ENCODE measurements at regions not wholly inside any gene's neighbourhood (a gene's known extent, or its start where the extent isn't known, plus 50 kb on each side); places are given as distances from the start of the nearest gene placed in this dataset.
A peak's percentile ranks its signal among the peaks of the same experiment; 100 is the strongest.

- Histone ChIP-seq H3K27ac (replicated peaks; ENCODE audit: low read length) (no peak overlapping the region), H3K4me1 (ENCODE audit: control insufficient read depth in 2 of 2, insufficient read depth in 1 of 2, low read depth in 1 of 2, low read length in 2 of 2) (peaks cover 0 to 5% of the 10 kb centered on the region in 2 donors), H3K4me3 (ENCODE audit: low read length in 2 of 2) (no peak overlapping the region), H4K8ac (ENCODE audit: low read depth, low read length) (no peak overlapping the region), H3K18ac (ENCODE audit: low read length) (no peak overlapping the region), H3K23ac (ENCODE audit: low read depth, low read length, poor library complexity) (no peak overlapping the region), H2BK15ac (ENCODE audit: low read length) (no peak overlapping the region), H3K27me3 (ENCODE audit: control insufficient read depth in 3 of 3, insufficient read depth in 3 of 3, low read depth in 1 of 3, low read length in 3 of 3) (peaks cover 0 to 3% (median 0%) of the 10 kb centered on the region in 3 experiments), H3K79me1 (ENCODE audit: low read depth, low read length) (no peaks in the 10 kb centered on the region), H3K9me3 (replicated peaks in 1 of 2; ENCODE audit: control insufficient read depth in 2 of 2, insufficient read depth in 1 of 2, low read depth in 1 of 2, low read length in 2 of 2) (no peaks in the 10 kb centered on the region), H3K14ac (ENCODE audit: low read length) (no peak overlapping the region), H2AK5ac (ENCODE audit: low read depth, low read length) (no peak overlapping the region), H2AFZ (ENCODE audit: low read length) (no peak overlapping the region), H2BK120ac (ENCODE audit: low read depth, low read length) (no peak overlapping the region), H3K36me3 (replicated peaks in 1 of 2; ENCODE audit: control insufficient read depth in 2 of 2, insufficient read depth in 2 of 2, low read length in 2 of 2) (no peaks in the 10 kb centered on the region), H4K91ac (ENCODE audit: low read depth, low read length, poor library complexity) (no peak overlapping the region), H2BK12ac (ENCODE audit: low read length) (no peak overlapping the region), H2BK5ac (ENCODE audit: low read length) (no peak overlapping the region), H3K9ac (ENCODE audit: low read depth, low read length, poor library complexity) (no peak overlapping the region), H3K4me2 (ENCODE audit: insufficient read depth, low read length, poor library complexity, severe bottlenecking) (no peak overlapping the region), H3K4ac (ENCODE audit: low read length) (no peak overlapping the region)
- no peak for DNase-seq (ENCODE audit: low spot score)
- no CpG with 5 or more reads among the region's 6 CpGs for WGBS, 2 donors (ENCODE audit: extremely low coverage in 2 of 2, insufficient read length in 2 of 2, insufficient replicate concordance in 1 of 2)
Measured at GRCh38 chr6:159601211-159601610, 91.8 kb downstream of the SOD2 start.

- Histone ChIP-seq H3K4me1 (ENCODE audit: control insufficient read depth in 2 of 2, insufficient read depth in 1 of 2, low read depth in 1 of 2, low read length in 2 of 2) (peaks cover 6 to 7% of the 10 kb centered on the region in 2 donors), H3K9ac (ENCODE audit: low read depth, low read length, poor library complexity) (no peak overlapping the region), H3K4me3 (ENCODE audit: low read length in 2 of 2) (no peak overlapping the region), H2AFZ (ENCODE audit: low read length) (peak overlapping the region; percentile 97), H4K91ac (ENCODE audit: low read depth, low read length, poor library complexity) (no peak overlapping the region), H3K23ac (ENCODE audit: low read depth, low read length, poor library complexity) (no peak overlapping the region), H3K27me3 (ENCODE audit: control insufficient read depth in 3 of 3, insufficient read depth in 3 of 3, low read depth in 1 of 3, low read length in 3 of 3) (peaks cover 0 to 3% (median 0%) of the 10 kb centered on the region in 3 experiments), H2BK5ac (ENCODE audit: low read length) (no peak overlapping the region), H3K14ac (ENCODE audit: low read length) (no peak overlapping the region), H2AK5ac (ENCODE audit: low read depth, low read length) (no peak overlapping the region), H3K36me3 (replicated peaks in 1 of 2; ENCODE audit: control insufficient read depth in 2 of 2, insufficient read depth in 2 of 2, low read length in 2 of 2) (no peaks in the 10 kb centered on the region), H4K8ac (ENCODE audit: low read depth, low read length) (no peak overlapping the region), H2BK120ac (ENCODE audit: low read depth, low read length) (no peak overlapping the region), H2BK12ac (ENCODE audit: low read length) (no peak overlapping the region), H3K18ac (ENCODE audit: low read length) (no peak overlapping the region), H3K79me1 (ENCODE audit: low read depth, low read length) (no peaks in the 10 kb centered on the region), H3K4ac (ENCODE audit: low read length) (no peak overlapping the region), H3K27ac (replicated peaks; ENCODE audit: low read length) (no peak overlapping the region), H2BK15ac (ENCODE audit: low read length) (no peak overlapping the region), H3K4me2 (ENCODE audit: insufficient read depth, low read length, poor library complexity, severe bottlenecking) (no peak overlapping the region), H3K9me3 (replicated peaks in 1 of 2; ENCODE audit: control insufficient read depth in 2 of 2, insufficient read depth in 1 of 2, low read depth in 1 of 2, low read length in 2 of 2) (no peaks in the 10 kb centered on the region)
- no peak for DNase-seq (ENCODE audit: low spot score)
- WGBS, 2 donors (ENCODE audit: extremely low coverage in 2 of 2, insufficient read length in 2 of 2, insufficient replicate concordance in 1 of 2), result no CpG with 5 or more reads among the region's 3 CpGs
Measured at GRCh38 chr6:159595173-159595572, 97.9 kb downstream of the SOD2 start.

- WGBS, 2 donors (ENCODE audit: extremely low coverage in 2 of 2, insufficient read length in 2 of 2, insufficient replicate concordance in 1 of 2), result no CpG with 5 or more reads among the region's 1 CpG
- H4K91ac ChIP-seq (ENCODE audit: low read depth, low read length, poor library complexity), result no peak overlapping the region
- H2BK12ac ChIP-seq (ENCODE audit: low read length), result no peak overlapping the region
- no peak overlapping the region for H3K4ac ChIP-seq (ENCODE audit: low read length)
- H3K14ac ChIP-seq (ENCODE audit: low read length), result no peak overlapping the region
- no peak for DNase-seq (ENCODE audit: low spot score)
- H3K27me3 ChIP-seq (ENCODE audit: control insufficient read depth in 3 of 3, insufficient read depth in 3 of 3, low read depth in 1 of 3, low read length in 3 of 3), result peaks cover 0 to 3% (median 0%) of the 10 kb centered on the region in 3 experiments
- no peak overlapping the region for H2BK15ac ChIP-seq (ENCODE audit: low read length)
- H3K27ac ChIP-seq (replicated peaks; ENCODE audit: low read length), result no peak overlapping the region
- peaks cover 6 to 7% of the 10 kb centered on the region in 2 donors for H3K4me1 ChIP-seq (ENCODE audit: control insufficient read depth in 2 of 2, insufficient read depth in 1 of 2, low read depth in 1 of 2, low read length in 2 of 2)
- no peak overlapping the region for H3K23ac ChIP-seq (ENCODE audit: low read depth, low read length, poor library complexity)
- H3K4me2 ChIP-seq (ENCODE audit: insufficient read depth, low read length, poor library complexity, severe bottlenecking), result no peak overlapping the region
- peak overlapping the region; percentile 97 for H2AFZ ChIP-seq (ENCODE audit: low read length)
- H3K9me3 ChIP-seq (replicated peaks in 1 of 2; ENCODE audit: control insufficient read depth in 2 of 2, insufficient read depth in 1 of 2, low read depth in 1 of 2, low read length in 2 of 2), result no peaks in the 10 kb centered on the region
- H2BK120ac ChIP-seq (ENCODE audit: low read depth, low read length), result no peak overlapping the region
- H3K36me3 ChIP-seq (replicated peaks in 1 of 2; ENCODE audit: control insufficient read depth in 2 of 2, insufficient read depth in 2 of 2, low read length in 2 of 2), result no peaks in the 10 kb centered on the region
- no peaks in the 10 kb centered on the region for H3K79me1 ChIP-seq (ENCODE audit: low read depth, low read length)
- H2AK5ac ChIP-seq (ENCODE audit: low read depth, low read length), result peak overlapping the region; percentile 35
- peak overlapping the region; percentile 33 for H3K18ac ChIP-seq (ENCODE audit: low read length)
- H3K9ac ChIP-seq (ENCODE audit: low read depth, low read length, poor library complexity), result no peak overlapping the region
- H3K4me3 ChIP-seq (ENCODE audit: low read length in 2 of 2), result peak overlapping the region in 1 of 2 donors; percentile 15
- no peak overlapping the region for H4K8ac ChIP-seq (ENCODE audit: low read depth, low read length)
- H2BK5ac ChIP-seq (ENCODE audit: low read length), result no peak overlapping the region
Measured at GRCh38 chr6:159594750-159595117, 98.3 kb downstream of the SOD2 start.

GRCh38 chr6:159594106-159594749 is 98.8 kb downstream of the SOD2 start:
- no peak overlapping the region for H2BK120ac ChIP-seq (ENCODE audit: low read depth, low read length)
- H4K91ac ChIP-seq (ENCODE audit: low read depth, low read length, poor library complexity), result no peak overlapping the region
- peak overlapping the region in 1 of 2 donors; percentile 15 for H3K4me3 ChIP-seq (ENCODE audit: low read length in 2 of 2)
- H3K4me2 ChIP-seq (ENCODE audit: insufficient read depth, low read length, poor library complexity, severe bottlenecking), result no peak overlapping the region
- no peaks in the 10 kb centered on the region for H3K9me3 ChIP-seq (replicated peaks in 1 of 2; ENCODE audit: control insufficient read depth in 2 of 2, insufficient read depth in 1 of 2, low read depth in 1 of 2, low read length in 2 of 2)
- H3K36me3 ChIP-seq (replicated peaks in 1 of 2; ENCODE audit: control insufficient read depth in 2 of 2, insufficient read depth in 2 of 2, low read length in 2 of 2), result no peaks in the 10 kb centered on the region
- H3K18ac ChIP-seq (ENCODE audit: low read length), result peak overlapping the region; percentile 33
- WGBS, 2 donors (ENCODE audit: extremely low coverage in 2 of 2, insufficient read length in 2 of 2, insufficient replicate concordance in 1 of 2), result no CpG with 5 or more reads among the region's 7 CpGs
- DNase-seq (ENCODE audit: low spot score), result no peak
- peaks cover 0 to under 1% (median 0%) of the 10 kb centered on the region in 3 experiments for H3K27me3 ChIP-seq (ENCODE audit: control insufficient read depth in 3 of 3, insufficient read depth in 3 of 3, low read depth in 1 of 3, low read length in 3 of 3)
- no peak overlapping the region for H3K9ac ChIP-seq (ENCODE audit: low read depth, low read length, poor library complexity)
- H2AFZ ChIP-seq (ENCODE audit: low read length), result peak overlapping the region; percentile 97
- no peak overlapping the region for H3K4ac ChIP-seq (ENCODE audit: low read length)
- no peak overlapping the region for H2BK15ac ChIP-seq (ENCODE audit: low read length)
- H3K79me1 ChIP-seq (ENCODE audit: low read depth, low read length), result no peaks in the 10 kb centered on the region
- peak overlapping the region; percentile 4 for H3K14ac ChIP-seq (ENCODE audit: low read length)
- peaks cover 6 to 7% of the 10 kb centered on the region in 2 donors for H3K4me1 ChIP-seq (ENCODE audit: control insufficient read depth in 2 of 2, insufficient read depth in 1 of 2, low read depth in 1 of 2, low read length in 2 of 2)
- no peak overlapping the region for H2BK12ac ChIP-seq (ENCODE audit: low read length)
- H2AK5ac ChIP-seq (ENCODE audit: low read depth, low read length), result peak overlapping the region; percentile 35
- no peak overlapping the region for H4K8ac ChIP-seq (ENCODE audit: low read depth, low read length)
- no peak overlapping the region for H3K27ac ChIP-seq (replicated peaks; ENCODE audit: low read length)
- no peak overlapping the region for H2BK5ac ChIP-seq (ENCODE audit: low read length)
- no peak overlapping the region for H3K23ac ChIP-seq (ENCODE audit: low read depth, low read length, poor library complexity)

Data from neuronal stem cell (in vitro differentiated cells).